ENCODE measurements at regions not wholly inside any gene's neighbourhood (a gene's known extent, or its start where the extent isn't known, plus 50 kb on each side); places are given as distances from the start of the nearest gene placed in this dataset.

DNA sequence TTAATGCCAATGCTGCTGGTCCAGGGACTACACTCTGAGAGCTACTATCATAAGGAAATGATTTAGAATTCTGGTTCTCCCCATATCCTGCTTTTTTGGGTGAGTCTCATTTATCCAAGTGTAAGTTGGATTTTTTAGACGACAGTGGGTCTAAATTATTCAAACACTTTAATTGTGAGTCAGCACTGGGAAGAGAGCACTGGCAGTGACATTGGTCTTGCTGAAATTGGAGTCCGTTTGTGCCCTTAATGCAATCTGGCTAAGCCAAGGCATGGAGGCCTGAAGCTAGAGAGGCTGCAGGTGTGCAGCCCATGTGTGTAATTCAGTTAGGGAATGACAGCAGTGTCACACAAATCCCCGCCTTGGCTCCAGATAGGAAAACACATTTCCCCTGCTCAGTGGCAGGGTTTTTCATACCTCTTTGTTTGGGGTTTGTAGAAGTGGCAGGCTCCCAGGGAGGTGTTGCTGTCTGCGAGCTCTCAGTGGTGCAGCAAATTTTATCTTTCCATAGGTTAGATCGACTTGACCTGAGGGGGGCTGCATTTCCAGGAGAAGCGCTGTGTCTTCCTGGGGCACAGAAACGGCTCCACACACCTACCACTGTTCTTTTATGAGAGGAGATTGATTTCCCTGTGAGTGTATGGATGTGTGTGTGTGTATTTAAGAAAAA lies 197.7 kb downstream of the CD47 start:
- no peaks in the 10 kb centered on the region for H3K4me1 ChIP-seq
- peaks cover 7% of the 10 kb centered on the region for H3K27me3 ChIP-seq
- H3K36me3 ChIP-seq: no peaks in the 10 kb centered on the region
- TF ChIP-seq POLR2AphosphoS5 (IDR thresholded peaks at IDR 0.05) (no peak), EP300 (IDR thresholded peaks at IDR 0.05; ENCODE audit: low read depth) (no peak), POLR2A (IDR thresholded peaks at IDR 0.05) (no peak)
- TF ChIP-seq, protein P1, sequence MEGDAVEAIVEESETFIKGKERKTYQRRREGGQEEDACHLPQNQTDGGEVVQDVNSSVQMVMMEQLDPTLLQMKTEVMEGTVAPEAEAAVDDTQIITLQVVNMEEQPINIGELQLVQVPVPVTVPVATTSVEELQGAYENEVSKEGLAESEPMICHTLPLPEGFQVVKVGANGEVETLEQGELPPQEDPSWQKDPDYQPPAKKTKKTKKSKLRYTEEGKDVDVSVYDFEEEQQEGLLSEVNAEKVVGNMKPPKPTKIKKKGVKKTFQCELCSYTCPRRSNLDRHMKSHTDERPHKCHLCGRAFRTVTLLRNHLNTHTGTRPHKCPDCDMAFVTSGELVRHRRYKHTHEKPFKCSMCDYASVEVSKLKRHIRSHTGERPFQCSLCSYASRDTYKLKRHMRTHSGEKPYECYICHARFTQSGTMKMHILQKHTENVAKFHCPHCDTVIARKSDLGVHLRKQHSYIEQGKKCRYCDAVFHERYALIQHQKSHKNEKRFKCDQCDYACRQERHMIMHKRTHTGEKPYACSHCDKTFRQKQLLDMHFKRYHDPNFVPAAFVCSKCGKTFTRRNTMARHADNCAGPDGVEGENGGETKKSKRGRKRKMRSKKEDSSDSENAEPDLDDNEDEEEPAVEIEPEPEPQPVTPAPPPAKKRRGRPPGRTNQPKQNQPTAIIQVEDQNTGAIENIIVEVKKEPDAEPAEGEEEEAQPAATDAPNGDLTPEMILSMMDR (IDR thresholded peaks at IDR 0.05): no peak
- H3K27ac ChIP-seq: no peak overlapping the region
- no peak for DNase-seq
- in situ Hi-C loops (cut with MboI; ENCODE audit: low pct_ligation_motif_present in 1 of 4, low pct_unique_long_range_greater_than_20kb in 1 of 4, low sequenced_read_pairs in 3 of 4): no loop called here
- intact Hi-C loops (cut with DNase I; ENCODE audit: low total_unique reads): no loop called here
- 30 to 63% methylated on average over 2 to 7 of the region's 7 CpGs for WGBS, 2 donors (ENCODE audit: low coverage in 1 of 2)
- H3K9me3 ChIP-seq: no peaks in the 10 kb centered on the region
- H3K4me3 ChIP-seq: no peak overlapping the region

DNA sequence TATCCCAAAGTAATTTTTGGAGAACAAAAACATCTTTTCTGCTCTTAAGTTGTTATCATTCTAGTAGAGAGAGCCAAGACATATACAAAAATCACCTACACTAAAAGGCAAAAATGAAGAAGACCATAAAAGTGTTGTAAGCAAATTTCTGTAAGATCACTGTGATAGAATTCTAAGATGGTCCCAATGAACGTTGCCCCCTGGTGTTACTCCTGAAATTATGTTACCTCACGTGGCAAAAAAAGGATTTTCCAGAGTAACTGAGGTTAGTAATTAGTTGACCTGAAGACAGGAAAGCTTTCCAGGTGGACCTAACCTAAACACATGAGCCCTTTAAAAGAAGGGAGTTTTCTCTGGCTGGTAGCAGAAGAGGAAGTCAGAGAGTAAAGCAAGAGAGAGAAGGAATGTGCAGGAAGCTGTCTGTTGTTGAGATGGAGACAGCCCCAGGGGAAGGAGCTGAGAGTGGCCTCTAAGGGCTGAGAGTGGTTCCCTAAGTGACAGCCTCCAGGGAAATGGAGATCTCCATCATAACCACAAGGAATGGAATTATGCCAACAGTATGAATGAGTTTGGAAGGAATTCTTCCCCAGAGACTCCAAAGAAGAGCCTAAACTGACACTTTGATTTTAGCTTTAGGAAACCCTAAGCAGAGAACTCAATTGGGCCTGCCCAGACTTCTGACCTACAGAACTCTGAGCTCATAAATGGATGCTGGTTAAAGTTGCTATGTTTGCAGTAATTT lies 205.9 kb downstream of the CD47 start:
- Histone ChIP-seq H3K4me3 (no peak overlapping the region), H3K36me3 (no peaks in the 10 kb centered on the region), H3K27ac (no peak overlapping the region), H3K4me1 (no peaks in the 10 kb centered on the region), H3K27me3 (no peaks in the 10 kb centered on the region), H3K9me3 (no peaks in the 10 kb centered on the region)
- intact Hi-C loops (cut with DNase I; ENCODE audit: low total_unique reads) (no loop called here), in situ Hi-C loops (cut with MboI; ENCODE audit: low pct_ligation_motif_present in 1 of 4, low pct_unique_long_range_greater_than_20kb in 1 of 4, low sequenced_read_pairs in 3 of 4) (no loop called here)
- 54 to 59% methylated on average over 2 of the region's 2 CpGs for WGBS, 2 donors (ENCODE audit: low coverage in 1 of 2)
- DNase-seq: no peak
- TF ChIP-seq EP300 (IDR thresholded peaks at IDR 0.05; ENCODE audit: low read depth): no peak
- TF ChIP-seq POLR2A (IDR thresholded peaks at IDR 0.05): no peak
- TF ChIP-seq, protein P1 (IDR thresholded peaks at IDR 0.05): no peak
- no peak for TF ChIP-seq POLR2AphosphoS5 (IDR thresholded peaks at IDR 0.05)

DNA sequence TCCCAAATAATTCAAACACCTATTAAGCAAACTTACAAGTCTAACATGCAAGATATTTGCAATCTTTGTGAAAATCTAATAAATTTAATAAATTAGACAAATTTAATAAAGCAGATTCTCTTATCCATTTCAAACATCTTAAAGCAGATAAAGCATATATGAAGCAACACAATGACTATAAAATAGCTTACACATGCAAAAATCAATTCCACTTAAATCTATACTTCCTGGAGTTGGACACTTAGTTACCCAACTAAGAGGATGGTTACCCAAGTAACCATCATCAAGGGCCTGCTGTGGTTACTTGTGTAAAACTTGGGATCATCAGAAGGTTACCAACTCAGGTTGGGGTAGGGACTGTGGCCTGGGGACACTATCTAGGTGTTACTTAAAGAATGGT lies 206.8 kb downstream of the CD47 start:
- DNase-seq: no peak
- H3K9me3 ChIP-seq: no peaks in the 10 kb centered on the region
- no peaks in the 10 kb centered on the region for H3K36me3 ChIP-seq
- intact Hi-C loops (cut with DNase I; ENCODE audit: low total_unique reads) (no loop called here), in situ Hi-C loops (cut with MboI; ENCODE audit: low pct_ligation_motif_present in 1 of 4, low pct_unique_long_range_greater_than_20kb in 1 of 4, low sequenced_read_pairs in 3 of 4) (no loop called here)
- H3K4me1 ChIP-seq: no peaks in the 10 kb centered on the region
- TF ChIP-seq, protein P1 (IDR thresholded peaks at IDR 0.05): no peak
- TF ChIP-seq POLR2A (IDR thresholded peaks at IDR 0.05): no peak
- TF ChIP-seq POLR2AphosphoS5 (IDR thresholded peaks at IDR 0.05): no peak
- no peak for TF ChIP-seq EP300 (IDR thresholded peaks at IDR 0.05; ENCODE audit: low read depth)
- H3K4me3 ChIP-seq: no peak overlapping the region
- no peaks in the 10 kb centered on the region for H3K27me3 ChIP-seq
- no peak overlapping the region for H3K27ac ChIP-seq

DNA sequence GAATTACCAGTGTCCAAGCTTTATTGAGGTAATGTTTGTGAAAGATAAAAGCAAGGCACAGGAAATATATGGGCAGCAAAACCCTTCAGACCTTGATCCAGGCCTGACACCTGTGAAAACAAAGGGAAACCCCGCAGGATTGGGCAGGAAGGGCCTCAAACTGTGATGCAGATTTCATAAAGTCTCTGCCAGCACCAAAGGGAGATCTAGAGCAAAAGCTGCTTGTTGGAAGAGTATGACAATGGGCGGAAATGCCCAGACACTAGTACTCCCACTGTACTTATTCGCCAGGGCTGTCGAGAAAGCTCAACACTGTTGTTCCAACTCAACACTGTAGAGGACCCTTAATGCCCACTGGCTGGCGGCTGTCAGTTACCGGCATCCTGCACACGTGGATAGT lies 207.9 kb downstream of the CD47 start:
- in situ Hi-C loops (cut with MboI; ENCODE audit: low pct_ligation_motif_present in 1 of 4, low pct_unique_long_range_greater_than_20kb in 1 of 4, low sequenced_read_pairs in 3 of 4) (no loop called here), intact Hi-C loops (cut with DNase I; ENCODE audit: low total_unique reads) (no loop called here)
- DNase-seq: no peak
- Histone ChIP-seq H3K27ac (no peak overlapping the region), H3K27me3 (no peaks in the 10 kb centered on the region), H3K4me1 (no peaks in the 10 kb centered on the region), H3K4me3 (no peak overlapping the region), H3K9me3 (no peaks in the 10 kb centered on the region), H3K36me3 (no peaks in the 10 kb centered on the region)
- WGBS, 2 donors (ENCODE audit: low coverage in 1 of 2): 68 to 83% methylated on average over 7 of the region's 7 CpGs
- TF ChIP-seq POLR2AphosphoS5 (IDR thresholded peaks at IDR 0.05): no peak
- TF ChIP-seq, protein P1 (IDR thresholded peaks at IDR 0.05): no peak
- TF ChIP-seq EP300 (IDR thresholded peaks at IDR 0.05; ENCODE audit: low read depth): no peak
- TF ChIP-seq POLR2A (IDR thresholded peaks at IDR 0.05): no peak

Measured in transverse colon (tissue), 4 donors.